ENCODE measurements at regions not wholly inside any gene's neighbourhood (a gene's known extent, or its start where the extent isn't known, plus 50 kb on each side); places are given as distances from the start of the nearest gene placed in this dataset.

DNA sequence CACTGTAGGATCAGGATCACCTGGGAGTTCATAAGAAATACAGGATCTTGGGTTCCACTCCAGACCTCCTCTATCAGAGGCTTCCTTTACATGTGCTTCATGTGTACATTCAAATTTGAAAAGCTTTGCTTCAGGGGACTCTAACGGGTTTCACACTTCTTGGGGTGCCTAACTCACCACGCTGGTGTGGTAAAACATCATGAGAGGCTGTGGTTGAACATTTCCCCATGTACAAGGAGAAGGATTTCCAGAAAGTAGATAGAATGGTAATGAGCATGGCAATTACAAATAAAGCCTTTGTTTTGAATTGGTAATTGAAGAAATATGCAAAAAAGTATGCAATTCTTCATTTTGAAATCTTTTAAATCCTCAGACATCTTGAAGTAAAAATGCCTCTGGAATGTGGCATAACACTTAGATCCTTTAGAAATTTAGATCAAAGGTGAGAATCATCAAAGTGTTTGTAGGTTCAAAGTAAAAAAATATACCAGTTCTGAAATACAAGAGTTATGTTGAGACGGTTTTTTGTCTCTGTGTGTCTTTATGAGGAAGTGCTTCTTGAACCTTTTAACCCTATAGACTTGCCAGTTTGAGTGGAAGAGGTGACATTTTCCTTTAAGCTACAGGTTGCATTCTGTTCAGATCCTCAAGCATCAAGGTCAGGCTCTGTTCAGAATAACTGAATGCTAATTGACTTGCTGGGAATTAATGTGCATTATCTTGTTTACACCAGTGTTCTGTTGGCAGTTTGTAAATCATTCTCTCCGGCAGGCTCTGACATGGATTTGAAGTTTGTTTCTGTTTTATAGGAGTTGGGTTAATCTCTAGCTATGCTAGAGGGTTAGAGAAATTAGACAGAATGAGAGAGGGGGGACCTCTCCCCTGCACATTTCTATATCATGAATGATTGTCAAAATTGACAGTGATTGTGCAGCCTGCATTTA, 415.3 kb downstream of the MAN2A1 start:
- CTCF ChIA-PET: no interaction called here
- dilution Hi-C loops (cut with HindIII; ENCODE audit: low sequenced_read_pairs, unreplicated experiment): no loop called here
- H3K4me2 ChIP-seq (ENCODE audit: low read depth, low read length): no peak overlapping the region

More for the DNA sequence above, 415.3 kb downstream of the MAN2A1 start:
- in situ Hi-C loops (cut with MboI; ENCODE audit: low sequenced_read_pairs): no loop called here
- Histone ChIP-seq H4K8ac (ENCODE audit: low read depth in 2 of 2, low read length in 2 of 2) (no peak overlapping the region), H3K79me1 (ENCODE audit: low read depth in 1 of 2, low read length in 2 of 2) (no peaks in the 10 kb centered on the region), H2BK15ac (ENCODE audit: low read depth, low read length) (no peak overlapping the region), H2AK9ac (replicated peaks; ENCODE audit: low read depth, low read length, poor library complexity) (no peak overlapping the region), H2AK5ac (ENCODE audit: low read depth, low read length) (no peak overlapping the region), H3K4me3 (ENCODE audit: insufficient read depth, low read depth, low read length) (no peak overlapping the region), H4K5ac (ENCODE audit: low read depth, low read length) (no peak overlapping the region), H3K9me1 (ENCODE audit: insufficient read depth, low read length) (no peaks in the 10 kb centered on the region), H3K9ac (ENCODE audit: low read depth, low read length) (no peak overlapping the region), H3K14ac (replicated peaks; ENCODE audit: low read depth, low read length) (no peak overlapping the region), H4K91ac (ENCODE audit: insufficient read depth, low read depth, low read length) (no peak overlapping the region), H2BK5ac (ENCODE audit: low read depth, low read length, poor library complexity, severe bottlenecking) (no peak overlapping the region), H3K27me3 (ENCODE audit: control insufficient read depth, insufficient read depth, low read length) (no peaks in the 10 kb centered on the region), H3K4me1 (ENCODE audit: control insufficient read depth, insufficient read depth, low read length) (no peaks in the 10 kb centered on the region), H3K18ac (ENCODE audit: low read depth, low read length) (no peak overlapping the region), H3K36me3 (ENCODE audit: control insufficient read depth, insufficient read depth, low read length) (no peaks in the 10 kb centered on the region), H4K20me1 (ENCODE audit: insufficient read depth, low read length) (no peaks in the 10 kb centered on the region), H3K4ac (ENCODE audit: low read depth, low read length) (no peak overlapping the region), H2BK20ac (ENCODE audit: low read depth, low read length) (no peak overlapping the region), H3K56ac (ENCODE audit: extremely low read depth, insufficient read depth, low read length) (no peak overlapping the region), H3K9me3 (ENCODE audit: control insufficient read depth, insufficient read depth, low read length) (no peaks in the 10 kb centered on the region), H3K23ac (ENCODE audit: low read depth, low read length) (no peak overlapping the region), H2BK120ac (ENCODE audit: low read depth, low read length) (no peak overlapping the region), H3K27ac (ENCODE audit: insufficient read depth, low read length) (no peak overlapping the region), H2AFZ (replicated peaks; ENCODE audit: low read length, poor library complexity) (no peak overlapping the region)
- intact Hi-C loops (cut with micrococcal nuclease): no loop called here
- ATAC-seq (ENCODE audit: low read depth): no peak
- no CpG with 5 or more reads among the region's 4 CpGs for WGBS, 2 experiments (ENCODE audit: extremely low coverage in 2 of 2, insufficient read length in 1 of 2)
- TF ChIP-seq FOS (IDR thresholded peaks at IDR 0.05; ENCODE audit: low read depth, low read length) (no peak), SMC3 (IDR thresholded peaks at IDR 0.05; ENCODE audit: low read depth, low read length) (no peak), CHD1 (IDR thresholded peaks at IDR 0.05; ENCODE audit: low read depth, low read length) (no peak), MAZ (IDR thresholded peaks at IDR 0.05; ENCODE audit: borderline replicate concordance, low read depth, low read length) (no peak), POLR2A (IDR thresholded peaks at IDR 0.05; ENCODE audit: low read depth, low read length) (no peak), RCOR1 (IDR thresholded peaks at IDR 0.05; ENCODE audit: insufficient replicate concordance, low read length) (no peak), BHLHE40 (IDR thresholded peaks at IDR 0.05; ENCODE audit: low read depth, low read length) (no peak), MXI1 (IDR thresholded peaks at IDR 0.05; ENCODE audit: borderline replicate concordance, low read depth, low read length) (no peak), RAD21 (IDR thresholded peaks at IDR 0.05; ENCODE audit: low read length) (no peak), NFE2L2 (IDR thresholded peaks at IDR 0.05; ENCODE audit: low read depth, low read length) (no peak), CEBPB (IDR thresholded peaks at IDR 0.05; ENCODE audit: low read depth, low read length) (no peak), RFX5 (IDR thresholded peaks at IDR 0.05; ENCODE audit: low read depth, low read length) (no peak), MAFK (IDR thresholded peaks at IDR 0.05; ENCODE audit: low read depth, low read length) (no peak)
- TF ChIP-seq, protein P1, sequence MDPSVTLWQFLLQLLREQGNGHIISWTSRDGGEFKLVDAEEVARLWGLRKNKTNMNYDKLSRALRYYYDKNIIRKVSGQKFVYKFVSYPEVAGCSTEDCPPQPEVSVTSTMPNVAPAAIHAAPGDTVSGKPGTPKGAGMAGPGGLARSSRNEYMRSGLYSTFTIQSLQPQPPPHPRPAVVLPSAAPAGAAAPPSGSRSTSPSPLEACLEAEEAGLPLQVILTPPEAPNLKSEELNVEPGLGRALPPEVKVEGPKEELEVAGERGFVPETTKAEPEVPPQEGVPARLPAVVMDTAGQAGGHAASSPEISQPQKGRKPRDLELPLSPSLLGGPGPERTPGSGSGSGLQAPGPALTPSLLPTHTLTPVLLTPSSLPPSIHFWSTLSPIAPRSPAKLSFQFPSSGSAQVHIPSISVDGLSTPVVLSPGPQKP (IDR thresholded peaks at IDR 0.05; ENCODE audit: borderline replicate concordance, low read depth, low read length): no peak
- TF ChIP-seq, protein P2, sequence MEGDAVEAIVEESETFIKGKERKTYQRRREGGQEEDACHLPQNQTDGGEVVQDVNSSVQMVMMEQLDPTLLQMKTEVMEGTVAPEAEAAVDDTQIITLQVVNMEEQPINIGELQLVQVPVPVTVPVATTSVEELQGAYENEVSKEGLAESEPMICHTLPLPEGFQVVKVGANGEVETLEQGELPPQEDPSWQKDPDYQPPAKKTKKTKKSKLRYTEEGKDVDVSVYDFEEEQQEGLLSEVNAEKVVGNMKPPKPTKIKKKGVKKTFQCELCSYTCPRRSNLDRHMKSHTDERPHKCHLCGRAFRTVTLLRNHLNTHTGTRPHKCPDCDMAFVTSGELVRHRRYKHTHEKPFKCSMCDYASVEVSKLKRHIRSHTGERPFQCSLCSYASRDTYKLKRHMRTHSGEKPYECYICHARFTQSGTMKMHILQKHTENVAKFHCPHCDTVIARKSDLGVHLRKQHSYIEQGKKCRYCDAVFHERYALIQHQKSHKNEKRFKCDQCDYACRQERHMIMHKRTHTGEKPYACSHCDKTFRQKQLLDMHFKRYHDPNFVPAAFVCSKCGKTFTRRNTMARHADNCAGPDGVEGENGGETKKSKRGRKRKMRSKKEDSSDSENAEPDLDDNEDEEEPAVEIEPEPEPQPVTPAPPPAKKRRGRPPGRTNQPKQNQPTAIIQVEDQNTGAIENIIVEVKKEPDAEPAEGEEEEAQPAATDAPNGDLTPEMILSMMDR (conservative IDR thresholded peaks at IDR 0.05; ENCODE audit: low read depth, low read length): no peak
- TF ChIP-seq, protein P3, sequence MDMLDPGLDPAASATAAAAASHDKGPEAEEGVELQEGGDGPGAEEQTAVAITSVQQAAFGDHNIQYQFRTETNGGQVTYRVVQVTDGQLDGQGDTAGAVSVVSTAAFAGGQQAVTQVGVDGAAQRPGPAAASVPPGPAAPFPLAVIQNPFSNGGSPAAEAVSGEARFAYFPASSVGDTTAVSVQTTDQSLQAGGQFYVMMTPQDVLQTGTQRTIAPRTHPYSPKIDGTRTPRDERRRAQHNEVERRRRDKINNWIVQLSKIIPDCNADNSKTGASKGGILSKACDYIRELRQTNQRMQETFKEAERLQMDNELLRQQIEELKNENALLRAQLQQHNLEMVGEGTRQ (IDR thresholded peaks at IDR 0.05; ENCODE audit: low read depth, low read length): no peak
- DNase-seq: no peak
- BruUV-seq (replicated peaks): no TSS peak
- POLR2A ChIA-PET (ENCODE audit: unreplicated experiment): no interaction called here

Measured in IMR-90 (cell line).